Parathyroid adenoma (tissue), 2 donors: ENCODE measurements at regions not wholly inside any gene's neighbourhood (a gene's known extent, or its start where the extent isn't known, plus 50 kb on each side); places are given as distances from the start of the nearest gene placed in this dataset.

Experiments used
- H2AFZ ChIP-seq: fragments of 300-600 bp; sonication (generic); one replicate; pipeline ENCODE4 v1.7.0; 2017; ENCODE audit warnings: antibody characterized with exemption, mild to moderate bottlenecking
- H3K27ac ChIP-seq: fragments of 300-600 bp; sonication (generic); one replicate; pipeline ENCODE4 v1.7.0; 2017
- H3K27me3 ChIP-seq: fragments of 300-600 bp; sonication (generic); one replicate; pipeline ENCODE4 v1.7.0; 2017; ENCODE audit warnings: low read length; ENCODE audit not compliant: control insufficient read depth, insufficient read depth
- H3K36me3 ChIP-seq: fragments of 300-600 bp; sonication (generic); one replicate; pipeline ENCODE4 v1.7.0; 2017; ENCODE audit warnings: low read length; ENCODE audit not compliant: control insufficient read depth, insufficient read depth
- H3K4me1 ChIP-seq: fragments of 300-600 bp; sonication (generic); one replicate; pipeline ENCODE4 v1.7.0; 2017; ENCODE audit warnings: control low read depth
- H3K4me2 ChIP-seq: fragments of 300-600 bp; sonication (generic); one replicate; pipeline ENCODE4 v1.7.0; 2017; ENCODE audit warnings: low read length
- H3K4me3 ChIP-seq: fragments of 300-600 bp; sonication (generic); one replicate; pipeline ENCODE4 v1.7.0; 2017; ENCODE audit warnings: low read depth, low read length
- H3K79me2 ChIP-seq: fragments of 300-600 bp; sonication (generic); one replicate; pipeline ENCODE4 v1.7.0; 2017; ENCODE audit warnings: control low read depth
- H3K9ac ChIP-seq: fragments of 300-600 bp; sonication (generic); one replicate; pipeline ENCODE4 v1.7.0; 2017; ENCODE audit warnings: mild to moderate bottlenecking
- H3K9me3 ChIP-seq: fragments of 300-600 bp; sonication (generic); one replicate; pipeline ENCODE4 v1.7.0; 2017; ENCODE audit warnings: low read length; ENCODE audit not compliant: control insufficient read depth
- CTCF ChIP-seq: fragments of 300-600 bp; sonication (generic); IDR thresholded peaks from one replicate; pipeline ENCODE4 v1.7.0; 2017; ENCODE audit warnings: antibody characterized with exemption, mild to moderate bottlenecking
- donor health status: primary hyperparathyroidism.

- Histone ChIP-seq H3K4me1 (no peaks in the 10 kb centered on the region), H3K36me3 (no peaks in the 10 kb centered on the region), H3K9ac (no peak overlapping the region), H3K79me2 (no peaks in the 10 kb centered on the region), H3K9me3 (no peaks in the 10 kb centered on the region), H3K27me3 (no peaks in the 10 kb centered on the region), H3K27ac (no peak overlapping the region), H3K4me2 (no peak overlapping the region), H2AFZ (no peak overlapping the region), H3K4me3 (no peak overlapping the region)
- no peak for TF ChIP-seq CTCF
Measured at GRCh38 chr17:74042744-74043486, 160.6 kb upstream of the RPL38 start.

GRCh38 chr17:74043976-74044375 lies 159.5 kb upstream of the RPL38 start:
- no peak overlapping the region for H3K9ac ChIP-seq
- no peaks in the 10 kb centered on the region for H3K27me3 ChIP-seq
- no peaks in the 10 kb centered on the region for H3K36me3 ChIP-seq
- no peaks in the 10 kb centered on the region for H3K4me1 ChIP-seq
- no peak overlapping the region for H3K4me3 ChIP-seq
- H3K27ac ChIP-seq = no peak overlapping the region
- TF ChIP-seq CTCF = no peak
- no peak overlapping the region for H2AFZ ChIP-seq
- H3K9me3 ChIP-seq = no peaks in the 10 kb centered on the region
- no peak overlapping the region for H3K4me2 ChIP-seq
- no peaks in the 10 kb centered on the region for H3K79me2 ChIP-seq

GRCh38 chr17:74045608-74046280 lies 157.7 kb upstream of the RPL38 start:
- Histone ChIP-seq H3K9ac (no peak overlapping the region), H3K9me3 (no peaks in the 10 kb centered on the region), H2AFZ (no peak overlapping the region), H3K79me2 (no peaks in the 10 kb centered on the region), H3K4me2 (no peak overlapping the region), H3K36me3 (no peaks in the 10 kb centered on the region), H3K4me3 (no peak overlapping the region), H3K27me3 (no peaks in the 10 kb centered on the region), H3K27ac (no peak overlapping the region), H3K4me1 (no peaks in the 10 kb centered on the region)
- TF ChIP-seq CTCF = no peak

- Histone ChIP-seq H3K4me2 (no peak overlapping the region), H2AFZ (no peak overlapping the region), H3K9me3 (no peaks in the 10 kb centered on the region), H3K27ac (no peak overlapping the region), H3K79me2 (no peaks in the 10 kb centered on the region), H3K36me3 (no peaks in the 10 kb centered on the region), H3K9ac (no peak overlapping the region), H3K4me1 (no peaks in the 10 kb centered on the region), H3K4me3 (no peak overlapping the region), H3K27me3 (no peaks in the 10 kb centered on the region)
- no peak for TF ChIP-seq CTCF
Measured at GRCh38 chr17:74049167-74049966, 154.1 kb upstream of the RPL38 start.
